A549 (cell line): ENCODE measurements at regions not wholly inside any gene's neighbourhood (a gene's known extent, or its start where the extent isn't known, plus 50 kb on each side); places are given as distances from the start of the nearest gene placed in this dataset.

Experiments
- ATAC-seq, 2 experiments: fragments of 200-7000 bp in 1 of 2; fragments of >200 bp in 1 of 2; cut with Nextera tagmentation in 1 of 2; cut with Tn5 transposase in 1 of 2; 3 replicates each; pipeline versions ENCODE4 v1.8.0 to v1.9.1; 2018 to 2020; ENCODE audit warnings: mild to moderate bottlenecking in 1 of 2, moderate library complexity in 1 of 2
- CTCF ChIA-PET: fragments of 300-600 bp; sonication (Branson Sonifier 250); formaldehyde crosslinking; extraction: SDS; loops from one replicate; lab custom pipeline; 2021; ENCODE audit warnings: antibody characterized with exemption, inconsistent platforms; lab: Yijun Ruan, JAX
- POLR2A ChIA-PET: fragments of 350-600 bp; formaldehyde crosslinking; extraction: SDS; loops from one replicate; lab custom pipeline; 2021; ENCODE audit warnings: antibody characterized with exemption, inconsistent platforms; lab: Yijun Ruan, JAX
- DNase-seq, 2 experiments: peaks; one replicate each; pipeline versions ENCODE4 v3.0.0 to v3.0.0-alpha.2; 2011 to 2016; ENCODE audit warnings: low read depth in 1 of 2, low spot score in 1 of 2
- FAIRE-seq: peaks from 2 replicates; lab custom pipeline; 2011; peaks lifted over from hg19 to GRCh38; lab: Jason Lieb, UNC
- H3K27ac ChIP-seq, 2 experiments: fragments of >200 bp; sonication (Bioruptor Twin); formaldehyde crosslinking; 3 replicates each; pipeline ENCODE4 v1.5.1; 2016 to 2017
- H3K4me1 ChIP-seq: fragments of >200 bp; sonication (Bioruptor Twin); formaldehyde crosslinking; 3 replicates; pipeline ENCODE4 v1.6.1; 2016
- H3K4me2 ChIP-seq: fragments of >200 bp; sonication (Bioruptor Twin); formaldehyde crosslinking; 3 replicates; pipeline ENCODE4 v1.6.1; 2016
- H3K4me3 ChIP-seq: fragments of >200 bp; sonication (Bioruptor Twin); formaldehyde crosslinking; 3 replicates; pipeline ENCODE4 v1.5.1; 2016
- H3K9me3 ChIP-seq: fragments of >200 bp; sonication (Bioruptor Twin); formaldehyde crosslinking; 3 replicates; pipeline ENCODE4 v1.6.1; 2016
- CBX2 ChIP-seq: fragments of 200-600 bp; sonication (generic); IDR thresholded peaks from 2 replicates; pipeline ENCODE4 v1.6.1; 2016; ENCODE audit warnings: low read depth, mild to moderate bottlenecking, borderline replicate concordance
- CEBPB ChIP-seq, 2 experiments: fragments of >200 bp in 1 of 2; sonication (Bioruptor Twin) in 1 of 2; formaldehyde crosslinking in 1 of 2; IDR thresholded peaks; 2 replicates each; pipeline ENCODE4 v1.6.1; 2012 to 2016
- CHD2 ChIP-seq: fragments of 150-350 bp; IDR thresholded peaks from 2 replicates; pipeline ENCODE4 v1.6.1; 2014; ENCODE audit warnings: low read length; ENCODE audit not compliant: partially characterized antibody
- E2F6 ChIP-seq: IDR thresholded peaks from 2 replicates; pipeline ENCODE4 v1.6.1; 2012; ENCODE audit warnings: low read depth, borderline replicate concordance
- EHMT2 ChIP-seq: fragments of 200-600 bp; sonication (generic); IDR thresholded peaks from 2 replicates; pipeline ENCODE4 v1.6.1; 2016; ENCODE audit warnings: antibody characterized with exemption, low read depth, mild to moderate bottlenecking, moderate library complexity
- FOSL2 ChIP-seq, 2 experiments: fragments of 450-650 bp in 1 of 2; fragments of >200 bp in 1 of 2; sonication (Bioruptor Twin) in 1 of 2; formaldehyde crosslinking; IDR thresholded peaks; 2 replicates each; pipeline versions ENCODE4 v1.5.0 to v1.6.1; 2016 to 2020; ENCODE audit warnings: mild to moderate bottlenecking in 1 of 2, moderate library complexity in 1 of 2
- HOXB13 ChIP-seq: fragments of 250-450 bp; sonication (Bioruptor Pico); IDR thresholded peaks from 2 replicates; pipeline ENCODE4 v1.5.0; 2020; ENCODE audit warnings: low read depth, mild to moderate bottlenecking, moderate library complexity
- HOXB5 ChIP-seq: fragments of 250-450 bp; sonication (Bioruptor Pico); IDR thresholded peaks from 2 replicates; pipeline ENCODE4 v1.5.0; 2020; ENCODE audit warnings: mild to moderate bottlenecking, moderate library complexity
- JUNB ChIP-seq: fragments of >200 bp; sonication (Bioruptor Twin); formaldehyde crosslinking; IDR thresholded peaks from 2 replicates; pipeline ENCODE4 v1.6.1; 2016
- KDM5A ChIP-seq: fragments of 200-600 bp; sonication (generic); IDR thresholded peaks from 2 replicates; pipeline ENCODE4 v1.6.1; 2016; ENCODE audit warnings: antibody characterized with exemption, mild to moderate bottlenecking
- NPAS2 ChIP-seq: fragments of 250-450 bp; sonication (Bioruptor Pico); IDR thresholded peaks from 2 replicates; pipeline ENCODE4 v1.8.0; 2022; ENCODE audit warnings: mild to moderate bottlenecking, moderate library complexity, borderline replicate concordance
- RAD21 ChIP-seq, 2 experiments: fragments of >200 bp in 1 of 2; sonication (Bioruptor Twin) in 1 of 2; formaldehyde crosslinking in 1 of 2; IDR thresholded peaks in 1 of 2; conservative IDR thresholded peaks in 1 of 2; 2 replicates in 1 of 2; 3 replicates in 1 of 2; pipeline ENCODE4 v1.6.1; 2012 to 2018; ENCODE audit warnings: inconsistent platforms in 1 of 2
- RARB ChIP-seq: fragments of 250-450 bp; sonication (Bioruptor Pico); IDR thresholded peaks from 2 replicates; pipeline ENCODE4 v1.8.0; 2021; ENCODE audit warnings: mild to moderate bottlenecking, moderate library complexity
- REST ChIP-seq: fragments of 200-600 bp; sonication (generic); IDR thresholded peaks from 2 replicates; pipeline ENCODE4 v1.6.1; 2016; ENCODE audit warnings: antibody characterized with exemption, mild to moderate bottlenecking, moderate library complexity
- SMC3 ChIP-seq: fragments of >200 bp; sonication (Bioruptor Twin); formaldehyde crosslinking; IDR thresholded peaks from 3 replicates; pipeline ENCODE4 v1.6.1; 2018; ENCODE audit warnings: inconsistent platforms
- SREBF2 ChIP-seq: fragments of 450-650 bp; IDR thresholded peaks from 2 replicates; pipeline ENCODE4 v1.6.1; 2014; ENCODE audit warnings: mild to moderate bottlenecking, moderate library complexity
- TP53 ChIP-seq: fragments of 250-450 bp; sonication (Bioruptor Pico); IDR thresholded peaks from 2 replicates; pipeline ENCODE4 v1.5.0; 2021; ENCODE audit warnings: mild to moderate bottlenecking, moderate library complexity
- USF2 ChIP-seq: fragments of 450-650 bp; IDR thresholded peaks from 2 replicates; pipeline ENCODE4 v1.6.1; 2014; ENCODE audit warnings: antibody characterized with exemption
- ZFP36 ChIP-seq: fragments of 450-650 bp; IDR thresholded peaks from 2 replicates; pipeline ENCODE4 v1.6.1; 2014; ENCODE audit warnings: borderline replicate concordance; ENCODE audit not compliant: partially characterized antibody
- ZNF302 ChIP-seq: fragments of 250-450 bp; sonication (Bioruptor Pico); IDR thresholded peaks from 2 replicates; pipeline ENCODE4 v1.9.0; 2021; ENCODE audit warnings: inconsistent platforms, mild to moderate bottlenecking, moderate library complexity
- WGBS: methylation state at CpG from one replicate; pipeline ENCODE4 v1.1.6; 2017; ENCODE audit errors: missing lambda C conversion rate; 5-methylcytosine and 5-hydroxymethylcytosine counted together

- Histone ChIP-seq H3K9me3 (no peaks in the 10 kb centered on the region), H3K4me1 (no peaks in the 10 kb centered on the region), H3K27ac (no peak overlapping the region), H3K4me3 (no peak overlapping the region), H3K4me2 (peak overlapping the region; percentile 24; the same call in 2 of the 3 replicates)
- CTCF ChIA-PET = interaction anchor here (1.7 kb wide), 1 partner anchor 12 kb away, joined by 5 read pairs; no protein-coding TSS in a partner anchor
- 16% methylated on average over 5 of the region's 5 CpGs for WGBS
- DNase-seq (no peak), FAIRE-seq (no peak), ATAC-seq (no peak)
- POLR2A ChIA-PET = no interaction called here
- TF ChIP-seq CBX2 = no peak
- TF ChIP-seq CEBPB (IDR thresholded peaks at IDR 0.05) = no peak
- TF ChIP-seq ZFP36 = no peak
- no peak for TF ChIP-seq FOSL2 (IDR thresholded peaks at IDR 0.05)
- TF ChIP-seq FOSL2 (CRISPR knock-in tag; IDR thresholded peaks at IDR 0.05) = no peak
- no peak for TF ChIP-seq KDM5A
- no peak for TF ChIP-seq HOXB13 (CRISPR knock-in tag)
- TF ChIP-seq ZNF302 (CRISPR knock-in tag) = no peak
- TF ChIP-seq TP53 (CRISPR knock-in tag) = no peak
- TF ChIP-seq JUNB = no peak
Measured at GRCh38 chr5:123785162-123786071, 273.4 kb downstream of the CSNK1G3 start.

GRCh38 chr5:123783421-123783820 lies 271.4 kb downstream of the CSNK1G3 start:
- Histone ChIP-seq H3K4me2 (no peak overlapping the region), H3K27ac (no peak overlapping the region), H3K9me3 (no peaks in the 10 kb centered on the region), H3K4me3 (no peak overlapping the region), H3K4me1 (no peaks in the 10 kb centered on the region)
- no peak for FAIRE-seq
- no peak for DNase-seq
- ChIA-PET POLR2A (no interaction called here), CTCF (no interaction called here)
- TF ChIP-seq EHMT2 (no peak), HOXB5 (no peak), JUNB (no peak), SREBF2 (no peak), SMC3 (no peak), ZFP36 (no peak), KDM5A (no peak), CHD2 (no peak), RAD21 (conservative IDR thresholded peaks at IDR 0.05 in 1 of 2, IDR thresholded peaks at IDR 0.05 in 1 of 2) (no peak), NPAS2 (CRISPR knock-in tag) (no peak), RARB (no peak), REST (no peak), USF2 (no peak), E2F6 (no peak)
- 8% methylated on average over 1 of the region's 1 CpG for WGBS
- ATAC-seq = no peak
